HL-60 (cell line): ENCODE measurements at regions not wholly inside any gene's neighbourhood (a gene's known extent, or its start where the extent isn't known, plus 50 kb on each side); places are given as distances from the start of the nearest gene placed in this dataset.

Experiments
- CTCF ChIP-seq: IDR thresholded peaks from one replicate; pipeline ENCODE4 v1.5.1; 2011; ENCODE audit warnings: low read length, control low read depth, inconsistent platforms; ENCODE audit not compliant: insufficient read depth
- GABPA ChIP-seq: IDR thresholded peaks from 2 replicates; pipeline ENCODE4 v1.6.1; 2012; ENCODE audit warnings: low read depth
- POLR2AphosphoS5 ChIP-seq: IDR thresholded peaks from 2 replicates; pipeline ENCODE4 v1.6.1; 2012; ENCODE audit warnings: low read depth
- SPI1 ChIP-seq: IDR thresholded peaks from 2 replicates; pipeline ENCODE4 v1.6.1; 2012; ENCODE audit warnings: low read depth, mild to moderate bottlenecking, borderline replicate concordance

- TF ChIP-seq GABPA (no peak), CTCF (no peak), POLR2AphosphoS5 (no peak), SPI1 (no peak)
Measured at GRCh38 chr18:40210696-40211095, 1744.3 kb upstream of the PIK3C3 start.
